Middle frontal gyrus (tissue), 1 donor: ENCODE measurements at regions not wholly inside any gene's neighbourhood (a gene's known extent, or its start where the extent isn't known, plus 50 kb on each side); places are given as distances from the start of the nearest gene placed in this dataset.
"Not testable (repeated sequence)": the region's sequence is repeated elsewhere in the genome, so short reads cannot be mapped to it uniquely, and the experiment has no call there.

Experiments used
- DNase-seq: peaks from one replicate; pipeline ENCODE4 v3.0.0-alpha.2; 2015; ENCODE audit warnings: low spot score; ENCODE audit errors: extremely low spot score

DNA sequence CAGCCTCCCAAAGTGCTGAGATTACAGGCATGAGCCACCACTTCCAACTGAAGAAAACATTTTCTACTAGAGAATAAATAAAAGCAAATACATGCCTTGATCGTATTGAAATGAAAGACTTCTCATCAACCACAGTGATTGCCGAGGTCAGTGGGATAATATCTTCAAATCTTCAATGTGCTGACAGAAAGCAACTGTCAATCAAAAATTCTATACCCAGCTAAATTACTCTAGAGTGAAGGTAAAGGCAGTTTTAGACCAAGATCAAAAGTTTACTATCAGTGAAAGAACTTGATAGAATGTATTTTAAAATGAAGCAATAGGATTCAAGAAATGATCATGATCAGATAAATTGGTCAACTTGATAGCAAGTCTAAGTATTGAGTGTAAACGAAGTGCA, 130.6 kb downstream of the BRD1 start:
- no peak for DNase-seq

GRCh38 chr22:49694462-49695260, 133.0 kb downstream of the BRD1 start:
- DNase-seq, result no peak

DNA sequence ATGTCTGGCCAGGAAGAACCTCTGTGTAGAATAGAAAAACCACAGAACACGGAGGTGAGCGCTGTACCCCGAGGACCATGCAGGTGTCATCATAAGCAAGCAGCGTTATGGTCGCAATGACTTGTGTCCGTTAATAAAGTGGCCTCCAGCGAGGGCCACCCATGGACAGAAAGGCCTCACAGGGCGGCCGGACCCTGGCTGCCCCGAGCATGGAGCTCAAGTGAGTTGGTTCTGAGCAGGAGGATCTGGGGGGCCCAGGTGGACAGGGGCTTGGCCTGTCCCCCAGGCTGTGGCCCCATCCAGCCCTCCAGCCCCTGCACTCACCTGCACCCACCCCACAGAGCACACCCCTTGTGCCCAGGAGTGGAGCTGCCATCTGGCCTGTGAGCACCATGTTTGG, 133.8 kb downstream of the BRD1 start:
- no peak for DNase-seq

DNA sequence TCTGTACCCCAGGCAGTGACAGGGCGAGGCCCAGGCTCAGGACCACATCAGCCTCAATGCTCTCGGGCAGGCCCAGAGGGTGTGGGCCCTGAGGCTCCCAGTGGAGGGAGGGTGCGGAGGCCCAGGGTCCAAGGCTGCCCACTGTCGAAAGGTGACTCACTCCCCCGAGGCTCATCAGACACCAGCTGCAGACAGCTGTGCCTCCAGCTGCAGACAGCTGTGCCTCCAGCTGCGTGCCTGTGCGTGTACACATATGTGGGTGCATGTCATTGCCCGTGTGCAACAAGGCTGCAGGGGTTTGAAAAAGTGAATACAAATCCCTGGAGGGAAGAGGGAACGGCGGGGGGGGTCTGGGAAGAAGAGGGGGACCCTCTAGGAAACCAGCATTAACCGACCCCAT, 134.3 kb downstream of the BRD1 start:
- DNase-seq, result no peak

- DNase-seq, result no peak
These were observed 135.0 kb downstream of the BRD1 start for GRCh38 chr22:49692499-49693225.

DNA sequence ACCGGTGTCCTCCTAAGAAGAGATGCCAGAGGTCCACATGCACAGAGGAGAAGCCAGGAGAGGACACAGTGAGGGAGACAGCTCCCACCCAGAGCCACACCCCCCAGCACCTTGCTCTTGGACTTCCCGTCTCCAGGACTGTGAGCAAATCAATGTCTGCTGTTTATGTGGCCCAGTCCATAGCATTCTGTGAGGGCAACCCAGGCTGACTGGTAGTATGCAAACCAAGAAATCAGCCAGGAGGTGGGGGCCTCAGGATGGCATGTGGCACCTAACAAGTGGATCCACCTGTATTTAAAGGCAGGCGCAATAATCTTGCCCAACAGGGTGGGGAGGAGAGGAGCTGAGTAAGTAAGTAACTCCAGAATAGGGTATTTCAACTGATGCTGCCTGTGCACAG, 136.4 kb downstream of the BRD1 start:
- DNase-seq, result no peak

- no peak for DNase-seq
These were observed 137.2 kb downstream of the BRD1 start for GRCh38 chr22:49690454-49690853.

DNA sequence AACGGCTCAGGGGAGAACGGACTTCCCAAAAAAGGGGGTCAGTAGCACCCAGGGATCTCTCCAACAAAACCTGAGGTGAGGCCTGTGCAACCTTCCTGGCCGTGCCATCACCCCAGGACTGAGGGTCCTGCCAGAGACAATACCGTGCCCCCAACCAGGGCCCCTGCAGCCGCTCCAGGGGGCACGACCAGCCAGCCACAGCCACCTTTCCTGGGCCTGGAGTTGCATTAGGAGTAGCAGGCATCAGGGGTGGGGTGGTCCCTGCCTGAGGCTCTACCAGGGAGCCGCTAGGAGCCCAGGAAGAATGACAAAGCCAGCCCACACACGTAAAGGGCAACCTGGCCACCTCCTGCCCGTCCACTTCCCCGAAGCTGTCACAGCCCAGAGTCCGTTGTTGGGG, 137.8 kb downstream of the BRD1 start:
- no peak for DNase-seq

DNA sequence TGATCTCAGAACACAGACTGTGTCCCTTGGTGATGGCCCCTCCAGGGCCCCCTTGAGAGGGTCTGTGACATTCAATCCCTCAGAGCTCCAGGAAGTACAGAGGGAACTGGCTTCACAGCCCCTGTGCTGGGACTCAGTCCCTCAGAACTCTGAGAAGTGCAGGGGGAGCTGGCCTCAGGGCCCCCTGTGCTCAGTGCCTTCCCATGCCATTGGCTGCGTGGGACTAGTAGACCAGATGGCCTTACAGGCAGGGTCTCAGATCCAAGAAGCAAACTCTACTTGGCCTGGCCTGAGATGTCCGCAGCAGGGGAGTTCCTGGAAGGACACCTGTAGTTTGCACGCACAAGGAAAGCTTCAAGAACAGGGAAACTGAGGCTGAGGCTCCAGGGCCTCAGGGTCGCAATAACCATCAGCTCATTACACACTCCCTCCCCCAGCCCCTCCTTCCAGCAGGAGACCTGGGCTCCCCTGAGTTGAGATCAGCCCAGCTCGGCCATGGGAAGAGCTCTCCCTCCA, 138.4 kb downstream of the BRD1 start:
- no peak for DNase-seq

- DNase-seq, result no peak
These were observed 139.0 kb downstream of the BRD1 start for GRCh38 chr22:49688516-49689254.

DNA sequence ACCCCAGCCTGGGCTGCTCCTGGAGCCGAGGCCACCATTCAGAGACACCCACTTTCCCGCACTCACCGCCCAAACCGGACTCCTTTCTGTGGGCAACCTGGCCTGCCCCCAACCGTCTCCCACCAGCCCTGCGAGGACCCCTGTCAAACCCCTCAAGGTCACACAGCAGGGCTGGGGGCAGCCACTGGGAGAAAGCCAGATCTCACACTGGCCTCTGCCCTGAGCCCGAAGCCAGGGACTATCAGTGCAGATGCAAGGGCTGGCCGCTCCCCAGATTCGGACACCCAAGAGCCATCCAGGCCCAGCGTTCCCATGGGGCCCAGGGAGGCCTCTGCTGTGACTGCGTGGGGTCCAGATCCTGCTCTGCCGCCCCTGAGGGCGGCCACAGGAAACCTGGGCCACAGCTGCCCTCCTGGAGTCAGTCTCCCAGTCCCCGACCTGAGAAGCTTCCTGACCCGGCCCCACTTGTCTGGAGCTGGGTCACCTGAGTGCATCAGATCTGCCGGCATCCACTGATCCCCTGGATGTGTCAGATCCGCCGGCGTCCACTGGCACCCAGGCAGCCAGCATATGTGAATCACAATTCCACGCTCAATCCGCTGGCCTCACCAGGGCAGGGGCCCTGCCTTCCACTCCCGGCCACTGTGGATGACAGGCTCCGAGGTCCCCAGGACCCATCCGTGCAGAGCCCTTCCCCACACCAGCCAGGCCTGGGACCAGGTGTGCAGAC, 139.7 kb downstream of the BRD1 start:
- DNase-seq, result no peak

DNA sequence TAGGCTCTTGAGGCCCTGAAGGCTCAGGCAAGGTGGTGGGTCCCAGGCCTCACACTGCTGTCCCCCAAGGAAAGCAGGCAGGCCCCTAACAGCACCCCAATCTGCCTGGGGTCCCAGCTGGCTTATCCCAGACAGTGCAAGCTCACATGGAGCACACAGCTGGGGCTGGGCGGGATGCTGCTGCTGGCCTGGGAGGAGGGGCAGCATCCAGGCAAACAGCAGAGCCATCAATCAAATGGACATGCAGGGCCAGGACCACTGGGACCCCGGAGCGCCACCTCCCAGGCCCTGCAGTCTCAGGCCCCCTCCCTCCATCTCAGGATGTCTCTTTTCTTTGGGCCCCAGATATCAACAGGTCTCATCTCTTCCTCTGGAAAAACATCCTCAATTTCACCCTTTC, 140.3 kb downstream of the BRD1 start:
- no peak for DNase-seq

DNA sequence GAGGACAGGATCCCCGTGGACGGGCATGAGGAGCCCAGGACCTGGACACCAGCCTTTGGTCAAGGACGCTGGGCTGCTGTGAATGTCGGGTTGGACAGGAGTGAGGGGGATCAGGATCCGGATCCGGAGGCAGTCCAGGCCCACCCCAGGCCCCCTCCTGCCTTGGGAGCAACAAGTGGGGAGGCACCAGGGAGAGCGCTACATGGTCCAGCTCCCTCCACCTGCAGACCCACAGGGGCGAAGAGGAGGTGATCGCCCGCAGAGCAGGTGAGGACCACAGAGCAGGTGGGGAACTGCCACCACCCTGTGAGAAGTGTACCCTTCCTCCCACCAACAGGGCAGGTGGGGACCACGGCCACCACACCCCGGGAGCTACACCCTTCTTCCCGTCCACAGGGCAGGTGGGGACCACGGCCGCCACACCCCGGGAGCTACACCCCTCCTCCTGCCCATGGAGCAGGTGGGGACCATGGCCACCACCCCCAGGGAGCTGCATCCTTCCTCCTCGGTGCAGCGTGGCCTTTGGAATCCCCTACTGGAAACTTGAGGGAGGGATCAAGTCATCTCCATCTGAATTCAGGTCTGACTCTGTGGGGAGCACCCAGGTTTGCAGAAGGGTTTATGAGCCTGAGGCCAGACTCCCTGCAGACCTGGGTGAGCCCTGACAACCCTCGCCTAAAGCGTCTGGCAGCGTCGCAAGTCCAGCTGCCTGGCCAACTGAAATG, 141.0 kb downstream of the BRD1 start:
- DNase-seq, result no peak

- no peak for DNase-seq
These were observed 142.0 kb downstream of the BRD1 start for GRCh38 chr22:49685686-49686085.

GRCh38 chr22:49685116-49685515, 142.6 kb downstream of the BRD1 start:
- DNase-seq, result no peak

DNA sequence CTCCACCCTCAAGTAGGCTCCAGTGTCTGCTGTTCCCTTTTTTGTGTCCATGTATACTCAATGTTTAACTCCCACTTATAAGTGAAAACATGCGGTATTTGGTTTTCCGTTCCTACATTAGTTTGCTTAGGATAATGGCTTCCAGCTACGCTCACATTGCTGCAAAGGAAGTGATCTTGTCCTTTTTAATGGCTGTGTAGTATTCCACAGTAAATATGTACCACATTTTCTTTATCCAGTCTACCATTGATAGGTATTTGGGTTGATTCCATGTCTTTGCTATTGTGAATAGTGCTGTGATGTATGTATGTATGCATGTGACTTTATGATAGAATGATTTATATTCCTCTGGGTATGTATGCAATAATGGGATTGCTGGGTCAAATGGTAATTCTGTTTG, 144.6 kb downstream of the BRD1 start:
- no peak for DNase-seq

DNA sequence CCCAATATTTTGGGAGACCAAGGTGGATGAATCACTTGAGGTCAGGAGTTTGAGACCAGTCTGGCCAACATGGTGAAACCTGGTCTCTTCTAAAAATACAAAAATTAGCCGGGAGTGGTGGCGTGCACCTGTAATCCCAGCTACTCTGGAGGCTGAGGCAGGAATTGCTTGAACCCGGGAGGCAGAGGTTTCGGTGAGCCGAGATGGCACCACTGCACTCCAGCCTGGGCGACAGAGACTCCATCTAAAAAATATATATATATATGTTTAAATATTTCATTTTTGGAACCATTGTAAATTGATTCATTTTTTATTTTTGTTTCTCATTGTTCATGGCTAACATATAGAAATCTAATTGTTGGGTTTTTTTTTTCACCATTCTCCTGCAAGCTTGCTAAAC, 146.9 kb downstream of the BRD1 start:
- DNase-seq, result not testable (repeated sequence)

- no peak for DNase-seq
These were observed 148.9 kb downstream of the BRD1 start for GRCh38 chr22:49678842-49679170.

- DNase-seq, result no peak
These were observed 149.4 kb downstream of the BRD1 start for GRCh38 chr22:49678137-49678841.

GRCh38 chr22:49677495-49677889, 150.2 kb downstream of the BRD1 start:
- DNase-seq, result no peak
